ENCODE measurements at regions not wholly inside any gene's neighbourhood (a gene's known extent, or its start where the extent isn't known, plus 50 kb on each side); places are given as distances from the start of the nearest gene placed in this dataset.

GRCh38 chr6:94349227-94349626 lies 929.9 kb upstream of the EPHA7 start:
- TF ChIP-seq CTCF (IDR thresholded peaks at IDR 0.05) (no peak), POLR2A (IDR thresholded peaks at IDR 0.05) (no peak)
